Panc1 (cell line): ENCODE measurements at regions not wholly inside any gene's neighbourhood (a gene's known extent, or its start where the extent isn't known, plus 50 kb on each side); places are given as distances from the start of the nearest gene placed in this dataset.

ENCODE experiments used
- ATAC-seq: fragments of 200-7000 bp; cut with Tn5 transposase; 2 replicates; pipeline ENCODE4 v1.9.1; 2020; ENCODE audit warnings: mild to moderate bottlenecking, moderate library complexity
- BruUV-seq: library from RNA; stranded (reverse); fragments of 400-500 nt; replicated peaks from 2 replicates; lab custom pipeline; 2021; lab: Mats Ljungman, UMichigan
- CTCF ChIA-PET: fragments of 300-600 bp; sonication (Branson Sonifier 250); formaldehyde crosslinking; loops from one replicate; lab custom pipeline; 2022; ENCODE audit warnings: antibody characterized with exemption; lab: Charles Lee
- POLR2A ChIA-PET: fragments of 300-600 bp; sonication (Branson Sonifier 250); formaldehyde crosslinking; loops from one replicate; lab custom pipeline; 2022; ENCODE audit warnings: antibody characterized with exemption; lab: Charles Lee
- DNase-seq: peaks from one replicate; pipeline ENCODE4 v3.0.0-alpha.2; 2010; ENCODE audit warnings: low read depth, low spot score
- H3K27ac ChIP-seq: 2 replicates; pipeline ENCODE4 v1.5.1; 2011; ENCODE audit warnings: mild to moderate bottlenecking, low read length, inconsistent platforms
- H3K27me3 ChIP-seq: fragments of 200-500 bp; sonication (Bioruptor generic); 2 replicates; pipeline ENCODE4 v1.6.0; 2014; ENCODE audit warnings: low read length, inconsistent platforms; ENCODE audit not compliant: control insufficient read depth, insufficient read depth
- H3K36me3 ChIP-seq: fragments of 200-500 bp; sonication (Bioruptor generic); 2 replicates; pipeline ENCODE4 v1.5.1; 2014; ENCODE audit warnings: inconsistent platforms, mild to moderate bottlenecking, low read length, moderate library complexity; ENCODE audit not compliant: control insufficient read depth, insufficient read depth
- H3K4me1 ChIP-seq: 2 replicates; pipeline ENCODE4 v1.5.1; 2011; ENCODE audit warnings: inconsistent platforms, mild to moderate bottlenecking, low read length, moderate library complexity; ENCODE audit not compliant: control insufficient read depth, insufficient read depth
- H3K4me3 ChIP-seq, 2 experiments: 2 replicates each; pipeline ENCODE4 v1.5.1; 2011 to 2012; ENCODE audit warnings: low read depth in 2 of 2, low read length in 2 of 2, mild to moderate bottlenecking in 2 of 2, inconsistent platforms in 1 of 2, moderate library complexity in 1 of 2
- H3K9me3 ChIP-seq: fragments of 200-500 bp; sonication (Bioruptor generic); 2 replicates; pipeline ENCODE4 v1.5.1; 2014; ENCODE audit warnings: low read depth, mild to moderate bottlenecking, inconsistent platforms, low read length, moderate library complexity; ENCODE audit not compliant: control insufficient read depth, insufficient read depth
- POLR2AphosphoS5 ChIP-seq: IDR thresholded peaks from 2 replicates; pipeline ENCODE4 v1.6.1; 2012; ENCODE audit warnings: mild to moderate bottlenecking, low read depth, low read length, moderate library complexity
- SIN3A ChIP-seq: IDR thresholded peaks from 2 replicates; pipeline ENCODE4 v1.6.1; 2012; ENCODE audit warnings: low read depth, mild to moderate bottlenecking, low read length, moderate library complexity, borderline replicate concordance; ENCODE audit not compliant: insufficient read depth
- TCF7L2 ChIP-seq: IDR thresholded peaks from 2 replicates; pipeline ENCODE4 v1.6.1; 2011; ENCODE audit warnings: mild to moderate bottlenecking, low read depth, low read length, inconsistent platforms
- in situ Hi-C: cut with HindIII; loops from 2 replicates; pipeline ENCODE4 v1.10.0; 2016; ENCODE audit warnings: low sequenced_read_pairs, low pct_unique_long_range_greater_than_20kb
- intact Hi-C: fragments of 100-400 bp; cut with micrococcal nuclease; formaldehyde crosslinking; loops from one replicate; pipeline ENCODE4 v1.10.0; 2022; ENCODE audit not compliant: unreplicated experiment
- TF ChIP-seq, protein P1 (sequence below): fragments of 450-650 bp; IDR thresholded peaks from 2 replicates; pipeline ENCODE4 v1.5.1; 2017; ENCODE audit warnings: mild to moderate bottlenecking
- TF ChIP-seq, protein P2 (sequence below), 2 experiments: IDR thresholded peaks; 2 replicates each; pipeline ENCODE4 v1.6.1; 2011 to 2012; ENCODE audit warnings: low read depth in 2 of 2, control low read depth in 1 of 2, low read length in 1 of 2, mild to moderate bottlenecking in 1 of 2, moderate library complexity in 1 of 2; ENCODE audit not compliant: insufficient read depth in 1 of 2

- BruUV-seq: no TSS peak
These were observed 377.6 kb upstream of the ATP2B1 start for GRCh38 chr12:90086281-90086680.

DNA sequence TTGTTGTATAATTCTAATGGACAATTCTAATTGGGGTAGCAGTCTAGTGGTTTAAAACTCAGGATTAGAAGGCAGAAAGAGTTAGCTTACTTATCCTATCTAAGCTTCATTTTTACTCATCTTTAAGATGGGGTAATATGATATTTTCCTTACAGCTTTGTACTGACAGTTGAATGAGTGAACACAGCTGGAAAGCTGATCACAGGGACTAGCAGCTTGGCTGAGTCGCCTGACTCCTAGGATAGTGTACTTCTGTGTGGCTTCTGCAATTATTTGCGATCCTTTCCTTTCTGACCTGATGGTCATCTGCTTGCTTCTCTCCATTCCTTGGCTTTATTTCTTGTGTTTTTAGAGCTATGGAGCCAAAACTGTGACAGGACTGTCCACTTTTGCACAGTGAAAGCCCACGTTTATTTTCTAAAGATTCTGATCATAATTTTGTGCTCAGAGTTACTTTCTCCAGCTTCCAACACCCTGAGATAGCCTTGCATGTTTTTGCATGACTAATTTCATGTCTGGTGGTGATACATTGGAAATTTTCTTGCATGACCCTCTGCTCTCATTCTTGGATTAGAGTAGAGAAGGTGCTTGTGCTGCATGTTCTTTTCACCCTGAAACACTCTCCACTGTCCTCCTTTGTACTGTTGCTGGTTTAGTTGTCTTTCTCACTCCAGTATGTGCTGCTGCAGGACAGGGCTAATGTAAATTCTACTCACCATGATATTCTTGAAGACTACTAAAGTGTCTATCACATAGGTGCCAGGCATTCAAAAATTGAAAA, 377.0 kb upstream of the ATP2B1 start:
- DNase-seq (no peak), ATAC-seq (no peak)
- Histone ChIP-seq H3K36me3 (no peaks in the 10 kb centered on the region), H3K27me3 (no peaks in the 10 kb centered on the region), H3K27ac (no peak overlapping the region), H3K4me3 (no peak overlapping the region), H3K9me3 (no peaks in the 10 kb centered on the region), H3K4me1 (no peaks in the 10 kb centered on the region)
- ChIA-PET POLR2A (no interaction called here), CTCF (no interaction called here)
- in situ Hi-C loops: no loop called here
- intact Hi-C loops: no loop called here
- no TSS peak for BruUV-seq
- TF ChIP-seq, protein P1, sequence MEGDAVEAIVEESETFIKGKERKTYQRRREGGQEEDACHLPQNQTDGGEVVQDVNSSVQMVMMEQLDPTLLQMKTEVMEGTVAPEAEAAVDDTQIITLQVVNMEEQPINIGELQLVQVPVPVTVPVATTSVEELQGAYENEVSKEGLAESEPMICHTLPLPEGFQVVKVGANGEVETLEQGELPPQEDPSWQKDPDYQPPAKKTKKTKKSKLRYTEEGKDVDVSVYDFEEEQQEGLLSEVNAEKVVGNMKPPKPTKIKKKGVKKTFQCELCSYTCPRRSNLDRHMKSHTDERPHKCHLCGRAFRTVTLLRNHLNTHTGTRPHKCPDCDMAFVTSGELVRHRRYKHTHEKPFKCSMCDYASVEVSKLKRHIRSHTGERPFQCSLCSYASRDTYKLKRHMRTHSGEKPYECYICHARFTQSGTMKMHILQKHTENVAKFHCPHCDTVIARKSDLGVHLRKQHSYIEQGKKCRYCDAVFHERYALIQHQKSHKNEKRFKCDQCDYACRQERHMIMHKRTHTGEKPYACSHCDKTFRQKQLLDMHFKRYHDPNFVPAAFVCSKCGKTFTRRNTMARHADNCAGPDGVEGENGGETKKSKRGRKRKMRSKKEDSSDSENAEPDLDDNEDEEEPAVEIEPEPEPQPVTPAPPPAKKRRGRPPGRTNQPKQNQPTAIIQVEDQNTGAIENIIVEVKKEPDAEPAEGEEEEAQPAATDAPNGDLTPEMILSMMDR: no peak
- TF ChIP-seq, protein P2, sequence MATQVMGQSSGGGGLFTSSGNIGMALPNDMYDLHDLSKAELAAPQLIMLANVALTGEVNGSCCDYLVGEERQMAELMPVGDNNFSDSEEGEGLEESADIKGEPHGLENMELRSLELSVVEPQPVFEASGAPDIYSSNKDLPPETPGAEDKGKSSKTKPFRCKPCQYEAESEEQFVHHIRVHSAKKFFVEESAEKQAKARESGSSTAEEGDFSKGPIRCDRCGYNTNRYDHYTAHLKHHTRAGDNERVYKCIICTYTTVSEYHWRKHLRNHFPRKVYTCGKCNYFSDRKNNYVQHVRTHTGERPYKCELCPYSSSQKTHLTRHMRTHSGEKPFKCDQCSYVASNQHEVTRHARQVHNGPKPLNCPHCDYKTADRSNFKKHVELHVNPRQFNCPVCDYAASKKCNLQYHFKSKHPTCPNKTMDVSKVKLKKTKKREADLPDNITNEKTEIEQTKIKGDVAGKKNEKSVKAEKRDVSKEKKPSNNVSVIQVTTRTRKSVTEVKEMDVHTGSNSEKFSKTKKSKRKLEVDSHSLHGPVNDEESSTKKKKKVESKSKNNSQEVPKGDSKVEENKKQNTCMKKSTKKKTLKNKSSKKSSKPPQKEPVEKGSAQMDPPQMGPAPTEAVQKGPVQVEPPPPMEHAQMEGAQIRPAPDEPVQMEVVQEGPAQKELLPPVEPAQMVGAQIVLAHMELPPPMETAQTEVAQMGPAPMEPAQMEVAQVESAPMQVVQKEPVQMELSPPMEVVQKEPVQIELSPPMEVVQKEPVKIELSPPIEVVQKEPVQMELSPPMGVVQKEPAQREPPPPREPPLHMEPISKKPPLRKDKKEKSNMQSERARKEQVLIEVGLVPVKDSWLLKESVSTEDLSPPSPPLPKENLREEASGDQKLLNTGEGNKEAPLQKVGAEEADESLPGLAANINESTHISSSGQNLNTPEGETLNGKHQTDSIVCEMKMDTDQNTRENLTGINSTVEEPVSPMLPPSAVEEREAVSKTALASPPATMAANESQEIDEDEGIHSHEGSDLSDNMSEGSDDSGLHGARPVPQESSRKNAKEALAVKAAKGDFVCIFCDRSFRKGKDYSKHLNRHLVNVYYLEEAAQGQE (IDR thresholded peaks at IDR 0.05; ENCODE audit: insufficient read depth in 1 of 2, low read depth in 2 of 2, low read length in 1 of 2): no peak
- TF ChIP-seq SIN3A: no peak
- TF ChIP-seq POLR2AphosphoS5: no peak
- TF ChIP-seq TCF7L2: no peak

More at GRCh38 chr12:90086281-90086680, 377.6 kb upstream of the ATP2B1 start:
- Histone ChIP-seq H3K4me1 (no peaks in the 10 kb centered on the region), H3K27me3 (no peaks in the 10 kb centered on the region), H3K36me3 (no peaks in the 10 kb centered on the region), H3K27ac (no peak overlapping the region), H3K9me3 (no peaks in the 10 kb centered on the region), H3K4me3 (no peak overlapping the region)
- intact Hi-C loops: no loop called here
- ChIA-PET POLR2A (no interaction called here), CTCF (no interaction called here)
- ATAC-seq (no peak), DNase-seq (no peak)
- no peak for TF ChIP-seq TCF7L2
- in situ Hi-C loops: no loop called here

- Histone ChIP-seq H3K27me3 (no peaks in the 10 kb centered on the region), H3K4me3 (no peak overlapping the region), H3K9me3 (no peaks in the 10 kb centered on the region), H3K36me3 (no peaks in the 10 kb centered on the region), H3K27ac (no peak overlapping the region), H3K4me1 (no peaks in the 10 kb centered on the region)
- ATAC-seq: no peak
- in situ Hi-C loops (no loop called here), intact Hi-C loops (no loop called here)
- TF ChIP-seq POLR2AphosphoS5: no peak
- no peak for TF ChIP-seq SIN3A
- TF ChIP-seq, protein P1: no peak
- DNase-seq: no peak
- no TSS peak for BruUV-seq
- ChIA-PET CTCF (no interaction called here), POLR2A (no interaction called here)
These were observed 375.4 kb upstream of the ATP2B1 start for GRCh38 chr12:90084018-90084417.
